Gastrocnemius medialis (tissue), 4 donors: ENCODE measurements at regions not wholly inside any gene's neighbourhood (a gene's known extent, or its start where the extent isn't known, plus 50 kb on each side); places are given as distances from the start of the nearest gene placed in this dataset.

ENCODE experiments used
- ATAC-seq, 2 donors: fragments of 150-250 bp; one replicate each; pipeline ENCODE4 v1.9.1; 2016
- DNase-seq, 2 donors: peaks; one replicate each; pipeline ENCODE4 v3.0.0-alpha.2; 2019
- H3K27ac ChIP-seq, 4 donors: fragments of 200-600 bp; sonication (generic); 1 replicate in 1 of 4; 2 replicates in 3 of 4; pipeline ENCODE4 v1.5.1; 2016 to 2018; ENCODE audit warnings: mild to moderate bottlenecking in 2 of 4, moderate library complexity in 1 of 4
- H3K27me3 ChIP-seq, 3 donors: fragments of 200-600 bp; sonication (generic) in 2 of 3; 1 replicate in 1 of 3; 2 replicates in 2 of 3; pipeline versions ENCODE4 v1.5.1 to v1.6.0; 2016 to 2019; ENCODE audit warnings: mild to moderate bottlenecking in 1 of 3, moderate library complexity in 1 of 3
- H3K36me3 ChIP-seq, 2 donors: fragments of 200-600 bp; sonication (generic) in 1 of 2; one replicate each; pipeline ENCODE4 v1.5.1; 2017 to 2018
- H3K4me1 ChIP-seq, 2 donors: fragments of 200-600 bp; sonication (generic) in 1 of 2; one replicate each; pipeline ENCODE4 v1.5.1; 2016 to 2017; ENCODE audit warnings: mild to moderate bottlenecking in 2 of 2
- H3K4me3 ChIP-seq, 4 donors: fragments of 200-600 bp; sonication (generic) in 3 of 4; 1 replicate in 1 of 4; 2 replicates in 3 of 4; pipeline ENCODE4 v1.5.1; 2016 to 2019; ENCODE audit warnings: mild to moderate bottlenecking in 2 of 4
- H3K9me3 ChIP-seq, 3 donors: fragments of 200-600 bp; sonication (generic) in 2 of 3; 1 replicate in 1 of 3; 2 replicates in 2 of 3; pipeline ENCODE4 v1.5.1; 2016 to 2019
- POLR2A ChIP-seq, 2 donors: fragments of 450-650 bp; IDR thresholded peaks; one replicate each; pipeline ENCODE4 v1.6.1; 2017; ENCODE audit warnings: antibody characterized with exemption in 2 of 2, mild to moderate bottlenecking in 2 of 2, moderate library complexity in 2 of 2
- in situ Hi-C, 4 donors: fragments of 200-750 bp; cut with MboI; loops; one replicate each; pipeline versions ENCODE4 v1.15.0 to v1.8.0; 2017; ENCODE audit warnings: low sequenced_read_pairs in 4 of 4
- intact Hi-C: fragments of 100-400 bp; cut with DNase I; formaldehyde crosslinking; loops from one replicate; pipeline ENCODE4 v1.15.1; 2023; ENCODE audit warnings: low total_unique reads
- TF ChIP-seq, protein P1 (sequence below), 5 experiments: fragments of 450-650 bp in 3 of 5; fragments of 200-600 bp in 2 of 5; sonication (generic) in 2 of 5; IDR thresholded peaks in 4 of 5; conservative IDR thresholded peaks in 1 of 5; 1 replicate in 4 of 5; 2 replicates in 1 of 5; pipeline ENCODE4 v1.5.1; 2016 to 2019; ENCODE audit warnings: antibody characterized with exemption in 5 of 5, mild to moderate bottlenecking in 3 of 5, moderate library complexity in 3 of 5

DNA sequence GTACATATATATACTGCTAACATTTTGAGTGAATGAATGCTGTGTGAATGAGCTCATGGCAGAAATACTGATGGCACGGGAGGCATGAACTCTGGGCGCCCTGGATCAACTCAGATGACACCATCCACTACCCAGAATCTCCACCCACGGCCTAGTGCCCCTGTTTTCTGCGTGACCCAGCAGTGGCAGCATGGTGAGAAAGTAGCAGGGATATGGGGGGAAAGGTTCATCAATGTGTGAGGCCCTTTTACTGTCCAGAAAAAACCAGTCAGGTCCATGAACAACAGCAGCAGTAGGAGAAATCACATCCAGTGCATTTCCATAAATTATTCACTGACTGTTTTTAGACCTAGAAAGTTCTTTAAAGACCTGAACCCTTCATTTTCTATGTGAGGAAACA lies 391.0 kb upstream of the NRP1 start:
- no peak overlapping the region for H3K27ac ChIP-seq
- in situ Hi-C loops, result no loop called here
- TF ChIP-seq, protein P1, sequence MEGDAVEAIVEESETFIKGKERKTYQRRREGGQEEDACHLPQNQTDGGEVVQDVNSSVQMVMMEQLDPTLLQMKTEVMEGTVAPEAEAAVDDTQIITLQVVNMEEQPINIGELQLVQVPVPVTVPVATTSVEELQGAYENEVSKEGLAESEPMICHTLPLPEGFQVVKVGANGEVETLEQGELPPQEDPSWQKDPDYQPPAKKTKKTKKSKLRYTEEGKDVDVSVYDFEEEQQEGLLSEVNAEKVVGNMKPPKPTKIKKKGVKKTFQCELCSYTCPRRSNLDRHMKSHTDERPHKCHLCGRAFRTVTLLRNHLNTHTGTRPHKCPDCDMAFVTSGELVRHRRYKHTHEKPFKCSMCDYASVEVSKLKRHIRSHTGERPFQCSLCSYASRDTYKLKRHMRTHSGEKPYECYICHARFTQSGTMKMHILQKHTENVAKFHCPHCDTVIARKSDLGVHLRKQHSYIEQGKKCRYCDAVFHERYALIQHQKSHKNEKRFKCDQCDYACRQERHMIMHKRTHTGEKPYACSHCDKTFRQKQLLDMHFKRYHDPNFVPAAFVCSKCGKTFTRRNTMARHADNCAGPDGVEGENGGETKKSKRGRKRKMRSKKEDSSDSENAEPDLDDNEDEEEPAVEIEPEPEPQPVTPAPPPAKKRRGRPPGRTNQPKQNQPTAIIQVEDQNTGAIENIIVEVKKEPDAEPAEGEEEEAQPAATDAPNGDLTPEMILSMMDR (IDR thresholded peaks at IDR 0.05 in 4 of 5, conservative IDR thresholded peaks at IDR 0.05 in 1 of 5), result no peak
- no peak for TF ChIP-seq POLR2A (IDR thresholded peaks at IDR 0.05)
- H3K36me3 ChIP-seq, result no peaks in the 10 kb centered on the region
- H3K9me3 ChIP-seq, result no peaks in the 10 kb centered on the region
- no peak overlapping the region for H3K4me3 ChIP-seq
- peaks cover 0 to 11% of the 10 kb centered on the region in 2 donors for H3K4me1 ChIP-seq
- H3K27me3 ChIP-seq, result no peaks in the 10 kb centered on the region
- DNase-seq (no peak), ATAC-seq (no peak)
- intact Hi-C loops, result no loop called here

- no peaks in the 10 kb centered on the region for H3K9me3 ChIP-seq
- intact Hi-C loops, result no loop called here
- TF ChIP-seq POLR2A (IDR thresholded peaks at IDR 0.05), result no peak
- TF ChIP-seq, protein P1 (IDR thresholded peaks at IDR 0.05 in 4 of 5, conservative IDR thresholded peaks at IDR 0.05 in 1 of 5), result no peak
- no peaks in the 10 kb centered on the region for H3K36me3 ChIP-seq
- no peak overlapping the region for H3K27ac ChIP-seq
- H3K27me3 ChIP-seq, result no peaks in the 10 kb centered on the region
- no peak overlapping the region for H3K4me3 ChIP-seq
- in situ Hi-C loops, result no loop called here
- ATAC-seq (no peak), DNase-seq (no peak)
- H3K4me1 ChIP-seq, result peaks cover 0 to 11% of the 10 kb centered on the region in 2 donors
These were observed 388.7 kb upstream of the NRP1 start for GRCh38 chr10:33723181-33723580.

GRCh38 chr10:33722067-33722466 lies 387.6 kb upstream of the NRP1 start:
- Histone ChIP-seq H3K27ac (no peak overlapping the region), H3K4me3 (no peak overlapping the region), H3K36me3 (no peaks in the 10 kb centered on the region), H3K4me1 (peaks cover 0 to 11% of the 10 kb centered on the region in 2 donors), H3K27me3 (no peaks in the 10 kb centered on the region), H3K9me3 (no peaks in the 10 kb centered on the region)
- DNase-seq (no peak), ATAC-seq (no peak)
- intact Hi-C loops, result no loop called here
- TF ChIP-seq, protein P1 (IDR thresholded peaks at IDR 0.05 in 4 of 5, conservative IDR thresholded peaks at IDR 0.05 in 1 of 5), result no peak
- no peak for TF ChIP-seq POLR2A (IDR thresholded peaks at IDR 0.05)
- in situ Hi-C loops, result no loop called here

DNA sequence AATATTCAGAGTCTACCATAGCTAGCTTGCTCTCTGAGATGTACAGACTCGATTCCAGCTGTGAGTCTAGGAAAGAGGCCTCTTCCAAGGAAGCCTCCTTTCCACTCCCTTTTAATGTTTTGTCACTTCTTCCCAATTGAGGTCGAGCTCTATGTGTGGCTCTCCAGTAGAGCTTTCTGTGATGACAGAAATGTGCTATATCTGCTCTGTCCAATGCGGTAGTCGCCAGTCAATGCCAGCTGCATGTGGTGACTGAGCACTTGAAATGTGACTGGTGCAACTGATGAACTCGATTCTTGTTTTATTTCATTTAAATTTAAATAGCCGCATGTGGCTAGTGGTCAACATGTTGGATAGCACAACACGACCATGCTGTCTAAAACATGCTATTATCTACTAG lies 387.0 kb upstream of the NRP1 start:
- Histone ChIP-seq H3K36me3 (no peaks in the 10 kb centered on the region), H3K4me1 (peaks cover 0 to 11% of the 10 kb centered on the region in 2 donors), H3K4me3 (no peak overlapping the region), H3K27ac (no peak overlapping the region), H3K27me3 (no peaks in the 10 kb centered on the region), H3K9me3 (no peaks in the 10 kb centered on the region)
- ATAC-seq, result no peak
- TF ChIP-seq POLR2A (IDR thresholded peaks at IDR 0.05), result no peak
- TF ChIP-seq, protein P1 (IDR thresholded peaks at IDR 0.05 in 4 of 5, conservative IDR thresholded peaks at IDR 0.05 in 1 of 5), result no peak
- intact Hi-C loops (no loop called here), in situ Hi-C loops (no loop called here)
- no peak for DNase-seq

GRCh38 chr10:33720161-33720560 lies 385.7 kb upstream of the NRP1 start:
- H3K27ac ChIP-seq, result no peak overlapping the region
- ATAC-seq (no peak), DNase-seq (no peak)
- in situ Hi-C loops (no loop called here), intact Hi-C loops (no loop called here)
- no peaks in the 10 kb centered on the region for H3K36me3 ChIP-seq
- H3K9me3 ChIP-seq, result no peaks in the 10 kb centered on the region
- H3K4me3 ChIP-seq, result no peak overlapping the region
- peaks cover 0 to 11% of the 10 kb centered on the region in 2 donors for H3K4me1 ChIP-seq
- TF ChIP-seq, protein P1 (IDR thresholded peaks at IDR 0.05 in 4 of 5, conservative IDR thresholded peaks at IDR 0.05 in 1 of 5), result no peak
- TF ChIP-seq POLR2A (IDR thresholded peaks at IDR 0.05), result no peak
- no peaks in the 10 kb centered on the region for H3K27me3 ChIP-seq
